Kidney tubule cell (primary cell): ENCODE measurements at regions not wholly inside any gene's neighbourhood (a gene's known extent, or its start where the extent isn't known, plus 50 kb on each side); places are given as distances from the start of the nearest gene placed in this dataset.

ENCODE experiments used
- DNase-seq: peaks from one replicate; pipeline ENCODE4 v3.0.0-alpha.2; 2018; ENCODE audit warnings: low spot score

DNA sequence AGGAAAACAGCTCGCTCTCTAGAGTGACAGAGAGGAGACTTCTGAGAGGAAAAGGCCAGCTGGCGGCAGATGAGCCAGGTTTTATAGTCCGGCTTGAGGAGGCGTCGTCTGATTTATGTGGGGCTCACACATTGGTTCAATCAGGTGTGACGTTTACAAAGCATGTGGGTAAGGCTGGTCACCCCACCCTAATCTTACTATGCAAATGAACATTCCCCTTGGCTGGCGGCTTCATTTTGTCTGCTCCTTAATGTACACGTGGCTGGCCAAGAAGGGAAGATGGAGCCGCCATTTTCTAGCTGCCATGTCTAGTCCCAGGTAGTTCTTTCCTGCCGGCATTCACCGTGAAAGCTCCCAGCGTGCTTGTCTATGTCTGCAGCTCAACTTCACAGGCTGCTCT, 299.1 kb upstream of the SPRED2 start:
- DNase-seq = no peak

DNA sequence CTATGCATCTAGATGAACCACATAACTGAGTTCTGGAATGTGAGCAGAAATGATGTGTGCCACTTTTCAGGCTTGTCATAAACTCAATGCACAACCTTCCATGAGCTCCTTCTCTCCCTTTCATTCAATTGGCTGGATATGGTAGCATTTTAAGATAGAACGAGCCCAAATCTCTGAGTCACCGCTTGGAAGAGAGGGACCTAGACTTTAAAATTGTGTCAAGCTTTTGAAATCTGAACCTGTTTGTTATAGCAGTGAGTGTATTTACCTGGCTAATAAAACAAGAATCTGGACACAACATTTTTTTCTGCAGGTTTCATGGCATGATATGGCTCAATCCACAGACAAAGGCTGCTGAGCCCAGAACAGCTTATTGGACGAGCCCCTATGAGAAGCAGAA, 297.8 kb upstream of the SPRED2 start:
- DNase-seq = no peak

DNA sequence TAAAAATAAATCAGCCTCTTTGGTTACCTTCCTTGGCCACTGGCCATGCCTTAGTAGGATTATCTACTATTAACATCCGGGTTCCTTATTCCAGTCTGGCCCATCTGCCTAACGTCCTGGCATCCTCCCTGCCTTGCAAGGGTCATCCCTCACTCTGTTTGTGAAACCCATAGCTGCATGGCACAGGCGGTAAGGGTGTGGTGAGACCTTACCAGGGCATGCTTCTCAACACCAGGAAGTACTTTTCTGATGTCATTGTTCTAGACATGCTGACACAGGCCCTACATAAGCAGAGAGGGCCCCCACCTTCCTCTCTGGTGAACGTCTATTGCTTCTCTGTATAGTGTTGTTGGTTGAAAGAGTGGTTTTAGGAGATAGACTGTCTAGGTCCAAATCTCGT, 296.8 kb upstream of the SPRED2 start:
- no peak for DNase-seq

DNA sequence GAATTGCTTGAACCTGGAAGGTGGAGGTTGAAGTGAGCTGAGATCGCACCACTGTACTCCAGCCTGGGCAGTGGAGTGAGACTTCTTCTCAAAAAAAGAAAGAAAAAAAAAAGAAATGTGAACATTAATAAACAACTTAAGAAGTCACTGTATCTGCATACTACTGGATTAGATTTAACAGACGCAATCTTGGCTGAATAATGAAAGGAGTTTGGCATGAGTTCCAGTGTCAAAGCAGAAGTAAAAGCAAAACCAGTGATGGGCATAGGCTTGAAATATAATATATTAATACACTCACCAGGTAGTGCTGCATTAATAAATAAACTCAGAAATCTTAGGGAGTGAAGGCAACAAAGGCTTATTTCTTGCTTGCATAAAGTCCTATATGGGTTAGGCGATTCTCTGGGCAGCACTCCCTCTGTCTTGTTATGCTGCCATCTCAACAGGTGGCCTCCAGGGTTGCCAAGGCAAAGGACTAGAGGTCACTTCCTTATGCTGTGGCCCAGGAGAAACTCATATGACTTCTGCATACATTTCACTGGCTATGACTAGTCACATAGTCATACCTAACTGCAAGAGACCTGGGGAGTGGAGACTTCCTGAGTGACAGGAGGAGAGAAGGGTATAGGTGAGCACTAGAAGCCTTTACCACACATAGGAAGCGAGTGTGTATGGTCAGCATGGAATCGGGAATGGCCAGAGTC, 296.2 kb upstream of the SPRED2 start:
- peak; percentile 91 for DNase-seq

DNA sequence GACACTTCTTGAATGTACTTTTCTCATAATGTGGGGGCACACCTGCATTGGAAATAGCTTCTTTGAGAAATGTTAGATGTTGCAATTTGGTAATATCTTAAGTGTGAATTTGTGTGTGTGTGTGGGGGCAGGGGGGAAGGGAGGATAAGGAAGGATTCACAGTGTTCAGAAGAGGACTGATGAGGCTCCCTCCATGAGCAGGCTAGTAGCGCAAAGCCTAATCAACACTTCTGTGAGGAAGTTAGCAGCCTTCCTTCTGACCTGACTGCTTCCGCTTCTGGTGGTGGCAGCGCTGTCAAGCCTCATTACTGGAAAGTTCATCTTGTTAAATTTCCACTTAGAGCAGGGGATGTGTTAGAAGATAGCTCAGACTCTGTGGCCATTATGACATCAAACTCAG, 295.4 kb upstream of the SPRED2 start:
- DNase-seq = no peak

DNA sequence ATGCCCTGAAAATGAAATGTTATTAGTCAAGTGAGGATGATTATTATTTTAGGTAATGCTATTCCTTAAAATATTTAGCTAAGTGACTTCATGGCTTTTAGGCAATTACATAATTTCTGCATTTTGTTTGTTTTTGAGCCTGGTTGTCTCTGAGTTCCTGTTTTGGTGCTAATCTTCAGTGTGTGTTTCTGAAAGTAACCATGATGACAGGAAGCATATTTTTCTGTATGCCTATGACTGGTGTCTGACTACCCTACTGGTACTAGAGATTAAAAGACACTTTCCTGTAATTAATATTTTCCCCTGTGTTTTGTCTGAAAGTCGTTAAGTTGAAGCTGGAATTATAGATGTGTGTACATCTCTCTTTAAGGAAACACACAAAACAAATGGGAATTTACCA, 295.0 kb upstream of the SPRED2 start:
- DNase-seq = no peak

DNA sequence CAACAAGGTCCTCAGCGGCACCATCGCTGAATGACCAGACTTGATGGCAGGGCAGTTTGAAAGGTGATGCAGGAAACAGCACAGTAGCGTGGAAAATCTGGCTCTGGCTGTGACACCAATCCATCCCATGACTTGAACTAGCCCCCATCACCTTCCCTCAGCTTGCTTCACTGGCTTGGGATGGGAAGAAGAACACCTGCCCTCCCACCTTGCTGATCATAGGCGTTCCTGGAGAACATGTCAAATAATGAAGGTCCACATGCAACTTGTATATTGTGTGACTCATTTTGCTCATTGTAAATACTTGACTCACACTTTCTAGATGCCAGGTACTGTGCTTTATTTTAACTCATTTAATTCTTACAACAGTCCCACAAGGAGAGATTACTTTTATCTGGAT, 292.4 kb upstream of the SPRED2 start:
- DNase-seq = peak; percentile 19

DNA sequence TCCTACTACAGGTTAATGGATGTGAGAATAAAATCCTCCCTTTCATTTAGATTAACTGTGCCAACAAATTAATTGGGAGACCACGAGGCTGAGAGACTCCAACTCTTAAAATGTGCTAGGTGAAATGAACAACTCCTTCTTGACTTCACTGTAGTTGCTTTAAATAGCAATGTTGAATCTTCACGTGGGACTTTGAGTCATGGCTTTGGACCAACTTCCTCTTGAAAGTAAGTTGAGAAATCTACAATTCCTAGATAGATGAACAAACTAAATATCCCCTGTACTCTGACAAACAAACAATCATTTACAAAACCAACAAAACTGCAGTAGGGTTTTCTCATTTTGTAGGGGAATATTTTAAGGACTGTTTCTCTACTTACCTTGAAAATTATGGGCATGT, 291.9 kb upstream of the SPRED2 start:
- DNase-seq = no peak

DNA sequence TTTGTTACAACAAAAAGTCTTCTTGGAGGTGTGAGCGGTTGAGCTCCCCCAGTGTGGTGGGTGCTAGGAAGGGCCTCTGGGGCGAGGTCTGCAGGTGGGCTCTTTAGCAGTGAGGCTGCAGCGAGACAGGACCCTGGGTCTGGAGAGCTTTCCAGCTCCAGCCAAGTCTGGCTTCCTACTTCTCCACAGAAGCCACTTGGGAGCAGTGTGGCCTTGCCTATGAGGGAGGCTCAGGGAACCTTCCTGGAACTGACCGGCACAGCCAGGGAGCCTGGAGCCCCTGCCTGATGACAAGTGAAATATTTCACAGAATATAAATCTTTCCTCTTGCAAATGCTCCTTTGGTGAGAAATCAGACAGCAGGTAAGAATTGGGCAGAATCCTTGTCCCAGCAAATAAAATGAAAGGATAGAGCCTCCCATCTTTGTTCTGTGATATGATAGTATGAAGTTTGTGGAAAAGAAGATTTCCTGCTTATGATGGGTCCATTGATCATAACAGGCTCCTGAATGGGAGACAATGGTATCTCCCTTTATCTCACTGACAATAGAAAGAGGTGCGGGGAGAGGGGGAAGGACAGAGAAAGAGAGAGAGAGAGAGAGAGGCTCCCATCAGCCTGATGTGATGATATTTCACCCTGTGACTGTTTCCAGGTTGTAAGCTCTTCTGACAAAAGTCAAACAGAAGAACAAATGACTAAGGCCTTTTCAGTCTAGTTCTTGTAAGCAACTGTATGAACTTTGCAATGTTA, 289.8 kb upstream of the SPRED2 start:
- peak; percentile 25 for DNase-seq

DNA sequence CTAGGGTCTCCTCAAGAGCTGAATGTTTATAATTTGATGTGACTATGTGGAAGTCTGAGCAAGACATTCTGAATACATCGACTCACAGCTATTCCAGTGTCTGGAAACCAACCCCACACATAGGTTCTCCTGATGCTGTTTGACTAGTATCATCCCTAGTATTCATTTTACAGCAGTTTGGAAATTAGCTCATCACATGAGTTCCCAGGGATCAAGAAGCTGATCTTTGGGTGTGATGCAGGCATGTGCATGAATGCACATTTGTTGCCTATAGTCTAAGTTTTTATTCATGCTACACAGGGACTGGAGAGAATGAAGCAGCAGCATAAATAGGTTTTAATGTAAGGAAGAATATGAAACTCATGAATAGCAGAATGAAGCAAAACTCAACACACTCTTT, 284.3 kb upstream of the SPRED2 start:
- no peak for DNase-seq

DNA sequence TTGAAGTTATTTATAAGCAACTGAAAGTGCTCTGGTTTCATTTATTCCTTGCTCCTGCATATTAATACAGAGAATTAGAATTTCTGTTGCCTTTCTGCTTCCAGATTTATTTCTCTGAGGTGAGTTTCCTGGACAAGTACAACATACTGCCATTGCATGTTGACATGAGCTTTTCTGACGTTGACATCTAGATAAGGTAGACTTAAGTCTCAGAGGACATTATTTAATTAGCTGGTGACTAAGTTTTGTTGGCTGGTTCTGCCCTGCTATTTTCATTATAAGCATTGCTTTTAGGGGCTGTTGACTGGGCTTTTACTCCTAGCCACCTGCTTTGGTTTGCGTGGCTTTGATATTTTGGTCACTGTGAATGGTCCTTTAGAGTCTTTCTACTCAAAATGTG, 282.9 kb upstream of the SPRED2 start:
- DNase-seq = no peak

DNA sequence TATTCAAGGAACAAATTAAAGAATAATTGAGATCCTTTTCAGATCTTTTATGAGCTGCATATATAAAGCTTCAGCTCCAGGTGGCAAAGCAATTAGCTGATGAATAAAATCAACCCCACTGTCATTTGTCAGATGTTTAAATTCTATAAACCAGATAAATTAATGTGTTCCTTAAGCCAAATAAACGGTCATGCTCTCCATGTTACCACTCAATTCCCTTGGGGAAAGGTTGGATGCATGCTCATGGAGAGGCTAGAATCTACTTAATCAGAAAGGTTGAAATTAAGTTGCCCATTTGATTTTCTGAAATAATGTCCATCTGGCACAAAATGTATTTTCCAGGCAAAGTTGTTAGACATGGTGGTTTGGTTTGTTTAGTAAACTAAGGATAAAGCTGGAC, 282.5 kb upstream of the SPRED2 start:
- DNase-seq = no peak

DNA sequence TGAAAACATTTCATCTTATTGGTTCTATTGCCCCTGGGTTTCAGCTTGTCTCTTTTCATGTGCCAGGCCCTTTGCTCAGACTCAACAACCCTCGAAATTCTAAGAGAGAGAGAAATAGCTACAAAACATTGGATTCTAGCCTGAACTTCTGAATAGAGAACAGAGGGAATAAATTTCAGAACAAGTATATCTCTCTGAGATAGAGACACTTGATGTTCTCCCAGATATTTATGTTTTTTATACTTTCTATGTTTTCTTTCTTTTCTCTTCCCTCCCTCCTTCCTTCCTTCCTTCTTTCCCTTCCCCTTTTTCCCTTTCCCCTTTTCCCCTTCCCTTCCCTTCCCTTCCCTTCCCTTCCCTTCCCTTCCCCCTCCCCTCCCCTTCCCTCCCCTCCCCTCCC, 279.5 kb upstream of the SPRED2 start:
- no peak for DNase-seq

DNA sequence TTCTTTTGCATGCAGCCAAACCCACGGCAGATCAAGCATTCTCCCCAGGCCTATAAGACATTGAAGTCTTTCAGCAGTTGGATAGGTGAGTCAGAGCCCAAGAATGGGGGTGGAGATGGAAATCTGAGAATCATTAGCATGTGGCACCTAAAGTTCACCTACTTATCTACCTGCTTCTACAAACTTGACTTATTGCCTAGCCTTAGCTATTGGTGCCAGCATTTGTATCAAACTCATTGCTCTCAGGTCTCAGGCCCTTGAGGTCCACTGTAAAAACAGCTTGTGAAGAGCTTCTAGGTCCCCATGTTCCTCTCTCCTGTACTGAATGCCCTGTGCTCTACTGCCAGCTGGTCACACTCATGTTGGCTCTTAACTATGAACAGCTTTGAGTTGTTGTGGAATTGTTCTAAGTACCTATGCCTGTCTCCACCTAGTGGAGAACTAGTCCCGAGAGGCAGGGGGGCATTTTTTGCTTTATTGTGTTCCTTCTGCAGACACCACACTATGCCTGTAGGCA, 278.4 kb upstream of the SPRED2 start:
- peak; percentile 62 for DNase-seq

DNA sequence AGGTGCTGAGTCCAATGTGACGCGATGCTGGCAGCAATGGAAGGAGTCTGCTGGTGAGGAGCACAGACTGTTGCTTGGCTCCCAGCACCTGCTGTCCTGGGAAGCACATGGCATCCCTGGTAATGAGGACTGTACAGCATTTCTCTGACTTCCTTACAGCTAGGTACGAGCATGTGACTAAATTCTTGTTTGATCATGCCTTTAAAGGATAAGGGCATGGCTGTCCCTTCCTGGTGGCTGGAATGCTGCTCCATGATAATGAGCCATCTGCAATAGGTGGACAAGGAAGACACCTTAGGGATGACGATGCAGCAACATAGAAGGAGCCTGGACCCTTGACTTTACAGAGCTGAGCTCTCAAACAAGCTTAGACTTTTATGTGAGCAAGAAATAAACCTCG, 278.0 kb upstream of the SPRED2 start:
- DNase-seq = peak; percentile 68

DNA sequence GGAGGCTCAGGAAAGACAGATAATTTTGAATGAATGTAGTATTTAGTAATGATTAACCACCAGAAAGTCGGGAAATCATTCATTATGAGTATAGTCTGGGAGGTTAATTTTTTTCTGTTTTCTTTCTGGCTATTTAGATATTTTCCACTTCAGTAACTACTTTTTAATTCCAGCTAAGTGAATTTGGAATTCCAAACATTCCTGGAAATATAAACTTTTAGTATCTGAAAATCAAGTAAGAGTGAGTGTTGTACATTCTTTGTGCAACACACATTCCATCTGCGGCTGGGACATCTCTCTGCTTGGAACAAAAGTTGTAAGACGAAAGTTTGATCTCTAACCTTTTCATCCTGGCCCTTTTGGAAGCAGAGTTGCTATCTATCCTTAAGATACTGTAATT, 275.7 kb upstream of the SPRED2 start:
- DNase-seq = peak; percentile 85

DNA sequence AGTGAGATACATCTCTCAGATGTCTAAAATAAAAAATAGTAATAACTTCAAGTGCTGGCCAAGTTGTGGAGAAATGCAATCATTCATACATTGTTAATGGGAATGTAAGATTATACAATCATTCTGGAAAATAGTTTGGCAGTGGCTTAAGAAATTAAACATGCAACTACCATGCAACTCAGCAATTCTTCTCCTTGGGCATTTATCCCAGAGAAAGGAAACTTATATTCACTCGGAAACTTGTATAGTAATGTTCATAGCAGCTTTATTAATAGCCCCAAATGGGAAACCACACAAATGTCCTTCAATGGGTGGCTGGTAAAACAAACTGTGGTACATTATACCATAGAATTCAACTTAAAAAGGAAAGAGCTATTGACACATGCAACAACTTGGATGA, 274.0 kb upstream of the SPRED2 start:
- DNase-seq = no peak

DNA sequence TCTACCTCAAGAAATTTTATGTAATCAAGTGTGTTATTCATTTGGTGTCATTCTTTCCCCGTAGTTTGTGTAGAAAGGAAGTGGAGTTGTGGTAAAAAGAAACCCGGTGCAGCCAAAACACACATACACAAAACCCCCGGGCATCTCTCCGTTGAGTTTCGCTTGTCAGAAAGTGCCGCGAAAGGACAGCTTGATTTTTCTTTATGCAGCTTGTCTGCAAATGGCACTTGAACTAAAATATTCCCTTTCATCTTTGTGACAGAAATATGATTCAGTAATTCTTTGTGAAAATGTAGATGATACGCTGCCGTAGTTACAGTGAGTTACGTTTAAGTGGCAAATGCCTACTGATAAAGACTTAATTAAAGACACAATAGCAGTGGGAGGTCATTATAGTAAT, 268.8 kb upstream of the SPRED2 start:
- no peak for DNase-seq

DNA sequence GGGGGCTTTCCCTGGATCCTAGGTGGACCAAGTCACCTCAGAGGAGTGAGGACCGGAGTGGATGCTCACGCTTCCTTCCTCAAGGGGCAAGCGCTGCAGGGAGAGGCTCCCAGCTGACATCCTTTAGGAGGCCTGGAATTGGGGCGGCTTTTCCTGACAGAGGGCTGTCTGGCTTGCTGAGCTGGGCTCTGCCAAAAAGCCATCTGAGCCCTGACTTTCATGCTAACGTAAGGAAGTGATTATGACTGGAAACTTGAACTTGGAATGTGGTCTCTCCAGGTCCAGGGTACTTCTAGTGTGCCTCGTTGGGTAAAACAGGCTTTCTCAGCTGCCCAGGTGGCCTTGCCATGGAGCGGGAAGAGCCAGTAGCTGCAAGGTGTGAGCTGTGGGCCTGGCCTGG, 268.3 kb upstream of the SPRED2 start:
- no peak for DNase-seq

DNA sequence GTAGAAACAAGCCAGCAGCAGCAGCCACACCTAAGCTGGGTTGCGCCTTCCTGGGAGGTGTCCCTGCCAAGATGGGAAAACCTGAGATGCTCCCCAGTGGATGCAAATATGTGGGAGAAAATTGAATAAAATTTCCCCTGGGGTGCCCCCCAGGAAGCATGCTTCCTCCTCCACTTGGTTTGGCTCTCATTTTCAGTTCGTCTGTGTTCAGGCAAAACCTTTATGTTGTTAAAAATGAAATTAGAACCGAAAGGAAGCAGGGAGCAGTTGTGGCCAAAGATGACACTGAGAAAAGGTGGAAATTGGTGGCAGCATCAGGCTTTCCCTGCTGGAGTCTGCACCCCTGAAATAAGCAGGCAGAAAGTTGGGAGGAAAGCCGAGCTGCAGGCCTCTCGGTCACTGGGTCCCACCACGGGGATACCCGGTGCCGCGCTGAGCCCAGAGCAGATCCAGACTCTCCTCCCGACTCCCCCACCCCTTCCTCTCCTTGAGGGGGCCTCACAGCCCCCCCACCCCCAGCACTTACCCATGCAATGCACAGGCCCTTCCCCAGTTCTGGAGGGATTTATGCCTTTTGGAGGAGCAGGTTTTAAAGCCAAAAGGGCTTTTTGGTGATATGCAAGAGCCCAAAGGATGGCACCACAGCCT, 267.7 kb upstream of the SPRED2 start:
- no peak for DNase-seq

DNA sequence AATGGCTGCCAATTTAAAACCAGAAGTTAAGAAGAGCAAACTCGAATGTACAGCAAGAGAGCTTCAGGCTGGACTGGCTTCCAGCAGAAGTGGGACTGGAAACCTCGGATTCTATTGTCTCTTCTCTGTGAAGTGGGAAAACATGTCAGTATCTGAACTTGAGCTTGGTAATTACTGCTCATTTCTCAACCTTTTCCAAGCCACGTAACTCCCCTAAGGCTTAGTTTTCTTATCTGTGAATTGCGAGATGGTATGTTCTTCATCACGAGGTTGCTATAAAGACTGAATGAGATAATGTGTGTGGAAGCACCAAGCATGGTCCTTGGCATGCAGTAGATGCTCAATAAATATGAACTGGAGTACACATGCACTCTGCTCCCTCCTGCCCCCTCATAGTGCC, 259.4 kb upstream of the SPRED2 start:
- DNase-seq = no peak

DNA sequence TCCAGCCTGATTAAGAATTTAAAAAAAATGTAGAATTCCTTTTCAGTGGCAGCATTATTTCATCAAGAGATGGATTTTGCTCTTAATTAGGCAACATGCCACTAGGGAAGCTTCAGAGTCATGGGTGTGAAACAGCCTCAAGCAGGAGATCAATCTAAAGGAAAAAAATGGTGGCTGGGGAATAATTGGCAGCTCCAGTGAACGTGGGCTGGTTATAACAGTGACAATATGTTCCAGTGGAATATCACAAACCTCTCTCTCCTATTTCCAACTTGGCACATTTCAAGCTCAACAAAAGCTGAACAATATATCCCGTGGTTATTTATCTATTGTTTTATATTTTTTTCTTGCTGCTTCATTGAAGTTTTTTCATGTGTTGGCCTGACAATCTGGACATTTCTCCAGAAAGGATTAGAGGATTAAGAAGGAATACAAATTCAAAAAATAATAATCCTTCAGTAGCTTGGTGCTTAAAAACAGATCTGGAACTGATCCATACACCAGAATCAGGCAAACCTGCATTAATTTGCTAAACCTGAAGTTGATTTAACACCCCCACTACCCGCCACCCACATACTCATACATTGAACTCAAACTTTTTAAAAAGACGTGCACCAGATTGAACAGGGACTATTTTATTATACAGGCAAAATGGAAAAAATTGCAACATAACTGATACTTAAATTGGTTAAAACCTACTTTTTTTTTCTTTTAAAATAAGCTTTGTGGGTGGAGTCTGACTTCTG, 255.9 kb upstream of the SPRED2 start:
- DNase-seq = no peak

DNA sequence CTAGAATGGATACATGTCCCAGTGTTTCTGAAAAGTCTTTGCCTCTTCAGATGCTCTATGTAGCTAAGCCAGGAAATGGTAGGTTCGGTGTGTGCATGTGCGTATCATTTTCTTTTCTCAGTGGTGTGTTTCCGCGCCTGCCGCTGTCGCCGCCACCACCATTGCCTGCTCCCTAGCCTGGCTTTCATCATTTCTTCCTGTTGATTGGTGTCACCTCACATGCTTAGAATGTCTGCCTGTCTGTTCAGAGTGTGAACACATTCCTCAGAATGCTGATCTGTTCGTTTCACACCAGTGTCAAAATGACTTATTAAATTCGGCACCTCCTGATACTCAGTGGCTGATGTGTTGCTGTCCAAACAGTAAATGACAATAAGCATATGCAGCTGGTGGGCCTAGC, 255.2 kb upstream of the SPRED2 start:
- no peak for DNase-seq
